ENCODE measurements at regions not wholly inside any gene's neighbourhood (a gene's known extent, or its start where the extent isn't known, plus 50 kb on each side); places are given as distances from the start of the nearest gene placed in this dataset.

DNA sequence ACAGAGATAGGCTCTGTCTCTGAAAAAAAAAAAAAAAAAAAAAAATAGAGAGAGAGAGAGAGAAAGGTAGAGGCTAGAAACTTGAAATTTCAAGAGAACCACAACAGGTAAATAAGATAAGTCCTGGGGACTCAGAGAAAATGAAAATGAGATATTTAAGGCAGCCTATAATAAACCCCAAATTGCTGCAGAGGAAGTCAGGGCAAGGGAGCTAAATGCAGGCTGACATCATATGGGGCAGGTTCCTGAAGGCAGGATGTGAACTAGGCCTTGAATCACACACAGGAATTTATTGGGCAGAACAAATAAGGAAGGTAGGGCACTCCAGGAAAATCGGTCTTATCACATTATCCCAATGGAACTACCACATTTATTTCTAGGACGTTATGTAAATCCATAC, 54.9 kb upstream of the NUDT4 start:
- no peaks in the 10 kb centered on the region for H3K36me3 ChIP-seq (ENCODE audit: control insufficient read depth, insufficient read depth, low read length)
- H4K8ac ChIP-seq (ENCODE audit: low read depth in 2 of 2, low read length in 2 of 2), result no peak overlapping the region
- dilution Hi-C loops (cut with HindIII; ENCODE audit: low sequenced_read_pairs, unreplicated experiment), result no loop called here
- no peak overlapping the region for H3K9ac ChIP-seq (ENCODE audit: low read depth, low read length)
- H3K18ac ChIP-seq (ENCODE audit: low read depth, low read length), result no peak overlapping the region
- no TSS peak for BruUV-seq (replicated peaks)
- no peak overlapping the region for H2AK9ac ChIP-seq (replicated peaks; ENCODE audit: low read depth, low read length, poor library complexity)
- no peak overlapping the region for H2BK120ac ChIP-seq (ENCODE audit: low read depth, low read length)
- H4K5ac ChIP-seq (ENCODE audit: low read depth, low read length), result no peak overlapping the region
- no peaks in the 10 kb centered on the region for H3K79me1 ChIP-seq (ENCODE audit: low read depth in 1 of 2, low read length in 2 of 2)
- H4K20me1 ChIP-seq (ENCODE audit: insufficient read depth, low read length), result no peaks in the 10 kb centered on the region
- CTCF ChIA-PET, result no interaction called here
- no peaks in the 10 kb centered on the region for H3K27me3 ChIP-seq (ENCODE audit: control insufficient read depth, insufficient read depth, low read length)
- no peak overlapping the region for H3K14ac ChIP-seq (replicated peaks; ENCODE audit: low read depth, low read length)
- no peak overlapping the region for H2BK15ac ChIP-seq (ENCODE audit: low read depth, low read length)
- no peaks in the 10 kb centered on the region; the same call in 1 of the 2 replicates for H3K4me1 ChIP-seq (ENCODE audit: control insufficient read depth, insufficient read depth, low read length)
- WGBS, 2 experiments (ENCODE audit: extremely low coverage in 2 of 2, insufficient read length in 1 of 2), result no CpG with 5 or more reads among the region's 2 CpGs
- no peak overlapping the region for H2AK5ac ChIP-seq (ENCODE audit: low read depth, low read length)
- H4K91ac ChIP-seq (ENCODE audit: insufficient read depth, low read depth, low read length), result no peak overlapping the region
- no peaks in the 10 kb centered on the region for H3K9me3 ChIP-seq (ENCODE audit: control insufficient read depth, insufficient read depth, low read length)
- peak; percentile 44 for ATAC-seq (ENCODE audit: low read depth)
- intact Hi-C loops (cut with micrococcal nuclease), result no loop called here
- peak overlapping the region; percentile 53 for H2BK5ac ChIP-seq (ENCODE audit: low read depth, low read length, poor library complexity, severe bottlenecking)
- no peak overlapping the region for H3K4me2 ChIP-seq (ENCODE audit: low read depth, low read length)
- H3K4me3 ChIP-seq (ENCODE audit: insufficient read depth, low read depth, low read length), result no peak overlapping the region
- H3K56ac ChIP-seq (ENCODE audit: extremely low read depth, insufficient read depth, low read length), result no peak overlapping the region
- H3K9me1 ChIP-seq (ENCODE audit: insufficient read depth, low read length), result peaks cover 3% of the 10 kb centered on the region; the same call in 1 of the 2 replicates
- TF ChIP-seq CHD1 (IDR thresholded peaks at IDR 0.05; ENCODE audit: low read depth, low read length) (no peak), FOS (IDR thresholded peaks at IDR 0.05; ENCODE audit: low read depth, low read length) (no peak), CEBPB (IDR thresholded peaks at IDR 0.05; ENCODE audit: low read depth, low read length) (no peak), MXI1 (IDR thresholded peaks at IDR 0.05; ENCODE audit: borderline replicate concordance, low read depth, low read length) (no peak), RCOR1 (IDR thresholded peaks at IDR 0.05; ENCODE audit: insufficient replicate concordance, low read length) (no peak), MAZ (IDR thresholded peaks at IDR 0.05; ENCODE audit: borderline replicate concordance, low read depth, low read length) (no peak), RAD21 (IDR thresholded peaks at IDR 0.05; ENCODE audit: low read length) (no peak), RFX5 (IDR thresholded peaks at IDR 0.05; ENCODE audit: low read depth, low read length) (no peak), MAFK (IDR thresholded peaks at IDR 0.05; ENCODE audit: low read depth, low read length) (no peak), BHLHE40 (IDR thresholded peaks at IDR 0.05; ENCODE audit: low read depth, low read length) (no peak), NFE2L2 (IDR thresholded peaks at IDR 0.05; ENCODE audit: low read depth, low read length) (no peak)
- TF ChIP-seq, protein P1, sequence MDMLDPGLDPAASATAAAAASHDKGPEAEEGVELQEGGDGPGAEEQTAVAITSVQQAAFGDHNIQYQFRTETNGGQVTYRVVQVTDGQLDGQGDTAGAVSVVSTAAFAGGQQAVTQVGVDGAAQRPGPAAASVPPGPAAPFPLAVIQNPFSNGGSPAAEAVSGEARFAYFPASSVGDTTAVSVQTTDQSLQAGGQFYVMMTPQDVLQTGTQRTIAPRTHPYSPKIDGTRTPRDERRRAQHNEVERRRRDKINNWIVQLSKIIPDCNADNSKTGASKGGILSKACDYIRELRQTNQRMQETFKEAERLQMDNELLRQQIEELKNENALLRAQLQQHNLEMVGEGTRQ (IDR thresholded peaks at IDR 0.05; ENCODE audit: low read depth, low read length), result no peak
- TF ChIP-seq, protein P2, sequence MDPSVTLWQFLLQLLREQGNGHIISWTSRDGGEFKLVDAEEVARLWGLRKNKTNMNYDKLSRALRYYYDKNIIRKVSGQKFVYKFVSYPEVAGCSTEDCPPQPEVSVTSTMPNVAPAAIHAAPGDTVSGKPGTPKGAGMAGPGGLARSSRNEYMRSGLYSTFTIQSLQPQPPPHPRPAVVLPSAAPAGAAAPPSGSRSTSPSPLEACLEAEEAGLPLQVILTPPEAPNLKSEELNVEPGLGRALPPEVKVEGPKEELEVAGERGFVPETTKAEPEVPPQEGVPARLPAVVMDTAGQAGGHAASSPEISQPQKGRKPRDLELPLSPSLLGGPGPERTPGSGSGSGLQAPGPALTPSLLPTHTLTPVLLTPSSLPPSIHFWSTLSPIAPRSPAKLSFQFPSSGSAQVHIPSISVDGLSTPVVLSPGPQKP (IDR thresholded peaks at IDR 0.05; ENCODE audit: borderline replicate concordance, low read depth, low read length), result no peak
- in situ Hi-C loops (cut with MboI; ENCODE audit: low sequenced_read_pairs), result no loop called here
- peak; percentile 68 for DNase-seq
- no peak overlapping the region for H3K27ac ChIP-seq (ENCODE audit: insufficient read depth, low read length)
- H3K4ac ChIP-seq (ENCODE audit: low read depth, low read length), result no peak overlapping the region
- no peak overlapping the region for H2BK20ac ChIP-seq (ENCODE audit: low read depth, low read length)
- no peak overlapping the region for H2AFZ ChIP-seq (replicated peaks; ENCODE audit: low read length, poor library complexity)
- POLR2A ChIA-PET (ENCODE audit: unreplicated experiment), result no interaction called here
- no peak overlapping the region for H3K23ac ChIP-seq (ENCODE audit: low read depth, low read length)

Measured in IMR-90 (cell line).